Peyer's patch (tissue), 4 donors: ENCODE measurements at regions not wholly inside any gene's neighbourhood (a gene's known extent, or its start where the extent isn't known, plus 50 kb on each side); places are given as distances from the start of the nearest gene placed in this dataset.

Source experiments
- DNase-seq, 3 donors: peaks; one replicate each; pipeline ENCODE4 v3.0.0-alpha.2; 2017 to 2019
- H3K27ac ChIP-seq, 4 donors: fragments of 200-600 bp; sonication (generic); one replicate each; pipeline ENCODE4 v1.5.1; 2016 to 2019
- H3K27me3 ChIP-seq, 2 donors: fragments of 200-600 bp; sonication (generic); one replicate each; pipeline ENCODE4 v1.5.1; 2019
- H3K36me3 ChIP-seq, 3 donors: fragments of 200-600 bp; sonication (generic); one replicate each; pipeline ENCODE4 v1.5.1; 2016 to 2019
- H3K4me1 ChIP-seq, 4 donors: fragments of 200-600 bp; sonication (generic); one replicate each; pipeline ENCODE4 v1.5.1; 2016 to 2019
- H3K4me3 ChIP-seq, 4 donors: fragments of 200-600 bp; sonication (generic); 1 replicate in 3 of 4; 2 replicates in 1 of 4; pipeline ENCODE4 v1.5.1; 2016 to 2019; ENCODE audit warnings: mild to moderate bottlenecking in 1 of 4
- H3K9me3 ChIP-seq, 4 donors: fragments of 200-600 bp; sonication (generic); one replicate each; pipeline ENCODE4 v1.5.1; 2016 to 2019; ENCODE audit warnings: mild to moderate bottlenecking in 1 of 4
- POLR2A ChIP-seq, 2 donors: fragments of 450-650 bp; IDR thresholded peaks; one replicate each; pipeline ENCODE4 v1.5.1; 2017; ENCODE audit warnings: antibody characterized with exemption in 2 of 2, mild to moderate bottlenecking in 2 of 2, moderate library complexity in 2 of 2
- TF ChIP-seq, protein P1 (sequence below), 6 experiments: fragments of 450-650 bp in 4 of 6; fragments of 200-600 bp in 2 of 6; sonication (generic) in 1 of 6; IDR thresholded peaks; one replicate each; pipeline ENCODE4 v1.5.1; 2017 to 2019; ENCODE audit warnings: antibody characterized with exemption in 6 of 6, mild to moderate bottlenecking in 3 of 6, moderate library complexity in 1 of 6

DNA sequence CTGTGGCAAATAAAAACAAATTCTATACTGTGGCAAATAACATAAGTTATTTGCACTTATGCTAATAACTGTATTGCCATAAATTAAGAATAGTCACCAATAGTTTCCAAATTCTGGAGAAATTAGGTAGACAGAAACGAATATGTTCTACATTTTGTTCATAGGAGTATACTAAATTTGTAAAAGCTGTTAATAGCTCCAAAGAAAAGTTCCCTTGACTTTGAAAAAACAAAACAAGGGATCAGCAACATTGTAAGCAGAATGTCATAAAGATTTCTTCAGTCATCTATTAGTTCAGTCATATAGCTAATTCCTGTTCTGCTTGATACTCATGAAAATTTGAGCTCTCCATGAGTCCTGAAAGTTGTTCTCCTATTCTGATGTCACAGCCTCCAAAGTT, 1472.8 kb downstream of the C4orf33 start:
- no peak for TF ChIP-seq POLR2A (IDR thresholded peaks at IDR 0.05)
- TF ChIP-seq, protein P1, sequence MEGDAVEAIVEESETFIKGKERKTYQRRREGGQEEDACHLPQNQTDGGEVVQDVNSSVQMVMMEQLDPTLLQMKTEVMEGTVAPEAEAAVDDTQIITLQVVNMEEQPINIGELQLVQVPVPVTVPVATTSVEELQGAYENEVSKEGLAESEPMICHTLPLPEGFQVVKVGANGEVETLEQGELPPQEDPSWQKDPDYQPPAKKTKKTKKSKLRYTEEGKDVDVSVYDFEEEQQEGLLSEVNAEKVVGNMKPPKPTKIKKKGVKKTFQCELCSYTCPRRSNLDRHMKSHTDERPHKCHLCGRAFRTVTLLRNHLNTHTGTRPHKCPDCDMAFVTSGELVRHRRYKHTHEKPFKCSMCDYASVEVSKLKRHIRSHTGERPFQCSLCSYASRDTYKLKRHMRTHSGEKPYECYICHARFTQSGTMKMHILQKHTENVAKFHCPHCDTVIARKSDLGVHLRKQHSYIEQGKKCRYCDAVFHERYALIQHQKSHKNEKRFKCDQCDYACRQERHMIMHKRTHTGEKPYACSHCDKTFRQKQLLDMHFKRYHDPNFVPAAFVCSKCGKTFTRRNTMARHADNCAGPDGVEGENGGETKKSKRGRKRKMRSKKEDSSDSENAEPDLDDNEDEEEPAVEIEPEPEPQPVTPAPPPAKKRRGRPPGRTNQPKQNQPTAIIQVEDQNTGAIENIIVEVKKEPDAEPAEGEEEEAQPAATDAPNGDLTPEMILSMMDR (IDR thresholded peaks at IDR 0.05) = no peak
- H3K36me3 ChIP-seq = no peaks in the 10 kb centered on the region
- no peak overlapping the region for H3K4me3 ChIP-seq
- no peak overlapping the region for H3K27ac ChIP-seq
- H3K4me1 ChIP-seq = peaks cover 0 to 3% (median 0%) of the 10 kb centered on the region in 4 donors
- no peaks in the 10 kb centered on the region for H3K9me3 ChIP-seq
- no peak for DNase-seq
- H3K27me3 ChIP-seq = no peaks in the 10 kb centered on the region

DNA sequence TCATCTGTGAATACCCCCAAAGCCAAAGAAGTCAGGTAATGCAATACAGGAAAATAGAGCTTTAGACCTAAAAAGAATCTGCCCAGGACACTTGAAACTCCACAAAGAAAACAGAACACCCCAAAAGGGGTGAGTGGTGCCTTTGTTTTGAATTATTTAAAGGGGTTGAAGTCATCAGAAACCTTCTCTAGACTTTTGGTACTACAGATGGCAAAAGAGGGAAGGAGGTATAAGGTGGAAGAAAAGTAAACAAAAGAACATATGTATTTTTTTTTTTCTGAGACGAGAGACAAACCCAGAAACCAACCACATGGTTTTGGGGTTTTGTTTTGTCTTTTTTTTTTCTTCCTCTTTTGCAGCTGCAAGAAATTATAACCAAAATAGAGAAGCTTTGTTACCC, 1477.8 kb downstream of the C4orf33 start:
- H3K4me3 ChIP-seq = no peak overlapping the region
- TF ChIP-seq, protein P1 (IDR thresholded peaks at IDR 0.05) = no peak
- no peak for TF ChIP-seq POLR2A (IDR thresholded peaks at IDR 0.05)
- no peaks in the 10 kb centered on the region for H3K4me1 ChIP-seq
- H3K27ac ChIP-seq = no peak overlapping the region
- DNase-seq = no peak
- H3K27me3 ChIP-seq = no peaks in the 10 kb centered on the region
- no peaks in the 10 kb centered on the region for H3K36me3 ChIP-seq
- no peaks in the 10 kb centered on the region for H3K9me3 ChIP-seq

DNA sequence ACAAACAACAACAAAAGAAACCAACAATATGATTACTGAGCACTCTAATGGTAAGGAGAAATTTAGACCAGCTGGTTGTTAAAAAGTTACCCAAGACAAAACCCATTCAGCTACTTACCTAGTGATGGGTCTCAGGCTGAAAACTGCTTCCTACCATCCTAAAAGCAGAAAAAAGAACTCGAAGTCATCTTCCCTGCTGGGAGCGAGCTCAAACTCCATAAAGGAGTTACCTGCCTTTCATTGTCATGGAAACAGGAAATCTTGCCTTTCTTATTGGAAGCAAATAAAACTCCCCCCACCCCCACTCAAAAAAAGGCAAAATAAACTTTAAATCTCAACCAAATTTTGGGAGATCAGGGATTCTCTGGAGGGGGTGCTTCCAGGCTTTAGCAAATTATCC, 1478.3 kb downstream of the C4orf33 start:
- Histone ChIP-seq H3K27me3 (no peaks in the 10 kb centered on the region), H3K36me3 (no peaks in the 10 kb centered on the region), H3K9me3 (no peaks in the 10 kb centered on the region), H3K4me3 (no peak overlapping the region), H3K27ac (no peak overlapping the region), H3K4me1 (no peaks in the 10 kb centered on the region)
- no peak for DNase-seq
- TF ChIP-seq POLR2A (IDR thresholded peaks at IDR 0.05) = no peak
- TF ChIP-seq, protein P1 (IDR thresholded peaks at IDR 0.05) = no peak

- H3K36me3 ChIP-seq = no peaks in the 10 kb centered on the region
- H3K4me3 ChIP-seq = no peak overlapping the region
- no peak for DNase-seq
- no peak overlapping the region for H3K27ac ChIP-seq
- no peaks in the 10 kb centered on the region for H3K27me3 ChIP-seq
- H3K9me3 ChIP-seq = no peaks in the 10 kb centered on the region
- TF ChIP-seq POLR2A (IDR thresholded peaks at IDR 0.05) = no peak
- TF ChIP-seq, protein P1 (IDR thresholded peaks at IDR 0.05) = no peak
- no peaks in the 10 kb centered on the region for H3K4me1 ChIP-seq
Measured at GRCh38 chr4:130576218-130576617, 1480.3 kb downstream of the C4orf33 start.

DNA sequence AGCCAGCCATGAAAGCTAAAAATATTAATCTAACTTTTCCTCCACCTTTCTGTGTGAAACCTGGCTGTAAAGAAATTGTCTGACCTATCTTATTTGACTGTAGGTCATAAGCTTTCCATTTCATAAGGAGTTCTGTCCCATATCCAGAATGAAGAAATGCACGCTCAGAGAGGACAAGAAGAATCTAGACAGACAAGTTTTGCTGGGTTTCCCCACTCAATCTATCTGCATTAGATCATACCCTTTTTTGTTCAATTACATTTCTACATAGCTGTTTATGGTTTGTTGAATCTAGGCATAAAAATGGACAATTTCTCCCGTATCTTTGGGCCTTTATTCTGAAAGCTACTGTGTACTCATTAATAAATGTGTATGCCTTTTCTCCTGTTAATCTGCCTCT, 1495.1 kb downstream of the C4orf33 start:
- no peaks in the 10 kb centered on the region for H3K9me3 ChIP-seq
- H3K27ac ChIP-seq = no peak overlapping the region
- H3K36me3 ChIP-seq = no peaks in the 10 kb centered on the region
- no peak overlapping the region for H3K4me3 ChIP-seq
- no peak for TF ChIP-seq POLR2A (IDR thresholded peaks at IDR 0.05)
- TF ChIP-seq, protein P1 (IDR thresholded peaks at IDR 0.05) = no peak
- H3K27me3 ChIP-seq = no peaks in the 10 kb centered on the region
- H3K4me1 ChIP-seq = no peaks in the 10 kb centered on the region
- no peak for DNase-seq

GRCh38 chr4:130600706-130601105, 1504.8 kb downstream of the C4orf33 start:
- Histone ChIP-seq H3K9me3 (no peaks in the 10 kb centered on the region), H3K4me3 (no peak overlapping the region), H3K4me1 (no peaks in the 10 kb centered on the region), H3K36me3 (no peaks in the 10 kb centered on the region), H3K27me3 (no peaks in the 10 kb centered on the region), H3K27ac (no peak overlapping the region)
- DNase-seq = no peak
- no peak for TF ChIP-seq POLR2A (IDR thresholded peaks at IDR 0.05)
- TF ChIP-seq, protein P1 (IDR thresholded peaks at IDR 0.05) = no peak
